Esophagus muscularis mucosa (tissue), 3 donors: ENCODE measurements at regions not wholly inside any gene's neighbourhood (a gene's known extent, or its start where the extent isn't known, plus 50 kb on each side); places are given as distances from the start of the nearest gene placed in this dataset.

Experiments used
- POLR2A ChIP-seq: fragments of 450-650 bp; IDR thresholded peaks from one replicate; pipeline ENCODE4 v1.6.1; 2017; ENCODE audit warnings: antibody characterized with exemption, moderate library complexity, mild to moderate bottlenecking, low read depth
- TF ChIP-seq, protein P1 (sequence below), 3 experiments: fragments of 200-600 bp in 2 of 3; fragments of 450-650 bp in 1 of 3; sonication (generic) in 2 of 3; IDR thresholded peaks; one replicate each; pipeline ENCODE4 v1.5.1; 2017 to 2019; ENCODE audit warnings: antibody characterized with exemption in 3 of 3, mild to moderate bottlenecking in 2 of 3, moderate library complexity in 1 of 3

DNA sequence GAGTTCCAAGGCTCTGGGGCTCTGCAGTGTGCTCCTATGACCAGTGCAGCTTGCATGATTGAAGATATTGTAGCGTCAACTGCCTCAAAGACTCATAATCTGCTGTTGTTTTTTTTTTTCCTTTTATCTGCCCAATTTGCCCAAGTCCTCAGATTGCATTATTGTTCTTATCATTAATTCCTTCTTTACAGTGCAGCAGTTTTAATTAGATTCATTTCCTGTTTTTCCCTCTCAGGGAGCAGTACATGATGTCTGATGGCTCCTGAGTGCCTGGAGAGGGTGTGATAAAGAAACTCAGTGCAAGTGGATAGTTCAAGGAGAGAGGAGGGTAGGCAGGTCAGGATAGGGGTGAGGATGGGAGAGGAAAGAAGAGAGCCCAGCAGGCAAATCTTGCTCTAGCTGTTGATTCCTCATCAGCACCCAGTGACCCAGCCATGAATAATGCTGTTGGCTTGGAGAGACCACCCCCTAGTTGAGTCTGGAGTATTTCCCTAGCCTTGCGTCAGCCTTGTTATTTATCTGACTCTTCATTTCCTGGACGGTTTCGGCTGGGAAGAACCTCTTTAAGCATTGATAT, 219.6 kb upstream of the SESN3 start:
- TF ChIP-seq, protein P1, sequence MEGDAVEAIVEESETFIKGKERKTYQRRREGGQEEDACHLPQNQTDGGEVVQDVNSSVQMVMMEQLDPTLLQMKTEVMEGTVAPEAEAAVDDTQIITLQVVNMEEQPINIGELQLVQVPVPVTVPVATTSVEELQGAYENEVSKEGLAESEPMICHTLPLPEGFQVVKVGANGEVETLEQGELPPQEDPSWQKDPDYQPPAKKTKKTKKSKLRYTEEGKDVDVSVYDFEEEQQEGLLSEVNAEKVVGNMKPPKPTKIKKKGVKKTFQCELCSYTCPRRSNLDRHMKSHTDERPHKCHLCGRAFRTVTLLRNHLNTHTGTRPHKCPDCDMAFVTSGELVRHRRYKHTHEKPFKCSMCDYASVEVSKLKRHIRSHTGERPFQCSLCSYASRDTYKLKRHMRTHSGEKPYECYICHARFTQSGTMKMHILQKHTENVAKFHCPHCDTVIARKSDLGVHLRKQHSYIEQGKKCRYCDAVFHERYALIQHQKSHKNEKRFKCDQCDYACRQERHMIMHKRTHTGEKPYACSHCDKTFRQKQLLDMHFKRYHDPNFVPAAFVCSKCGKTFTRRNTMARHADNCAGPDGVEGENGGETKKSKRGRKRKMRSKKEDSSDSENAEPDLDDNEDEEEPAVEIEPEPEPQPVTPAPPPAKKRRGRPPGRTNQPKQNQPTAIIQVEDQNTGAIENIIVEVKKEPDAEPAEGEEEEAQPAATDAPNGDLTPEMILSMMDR (IDR thresholded peaks at IDR 0.05), result no peak
- no peak for TF ChIP-seq POLR2A
